Loucy (cell line): ENCODE measurements at regions not wholly inside any gene's neighbourhood (a gene's known extent, or its start where the extent isn't known, plus 50 kb on each side); places are given as distances from the start of the nearest gene placed in this dataset.

Experiments used
- EZH2phosphoT487 ChIP-seq: fragments of 200-600 bp; IDR thresholded peaks from 2 replicates; pipeline ENCODE4 v1.6.1; 2018; ENCODE audit warnings: antibody characterized with exemption, mild to moderate bottlenecking, moderate library complexity, borderline replicate concordance
- TF ChIP-seq, protein P1 (sequence below): fragments of 200-600 bp; sonication (generic); conservative IDR thresholded peaks from 2 replicates; pipeline ENCODE4 v1.5.1; 2014; ENCODE audit warnings: mild to moderate bottlenecking, antibody characterized with exemption, low read length

DNA sequence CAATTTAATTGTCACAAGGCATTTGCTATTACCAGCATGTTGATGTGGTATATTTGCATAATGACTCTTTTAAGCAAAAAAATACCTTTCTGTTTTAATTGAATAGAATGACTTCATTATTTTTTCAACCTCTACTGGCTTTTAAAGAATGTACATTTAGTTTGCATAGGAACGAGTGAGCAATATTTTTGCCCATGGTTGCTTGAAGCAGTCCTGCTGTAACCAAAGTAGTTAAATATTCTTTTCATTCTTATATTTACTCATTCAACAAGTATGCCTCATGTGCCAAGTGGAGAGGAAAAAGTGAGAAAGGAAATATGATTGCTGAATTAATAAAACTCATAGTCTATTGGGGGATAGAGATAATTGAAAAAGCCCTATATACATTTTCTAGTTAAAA is 184.7 kb downstream of the DSEL start:
- TF ChIP-seq, protein P1, sequence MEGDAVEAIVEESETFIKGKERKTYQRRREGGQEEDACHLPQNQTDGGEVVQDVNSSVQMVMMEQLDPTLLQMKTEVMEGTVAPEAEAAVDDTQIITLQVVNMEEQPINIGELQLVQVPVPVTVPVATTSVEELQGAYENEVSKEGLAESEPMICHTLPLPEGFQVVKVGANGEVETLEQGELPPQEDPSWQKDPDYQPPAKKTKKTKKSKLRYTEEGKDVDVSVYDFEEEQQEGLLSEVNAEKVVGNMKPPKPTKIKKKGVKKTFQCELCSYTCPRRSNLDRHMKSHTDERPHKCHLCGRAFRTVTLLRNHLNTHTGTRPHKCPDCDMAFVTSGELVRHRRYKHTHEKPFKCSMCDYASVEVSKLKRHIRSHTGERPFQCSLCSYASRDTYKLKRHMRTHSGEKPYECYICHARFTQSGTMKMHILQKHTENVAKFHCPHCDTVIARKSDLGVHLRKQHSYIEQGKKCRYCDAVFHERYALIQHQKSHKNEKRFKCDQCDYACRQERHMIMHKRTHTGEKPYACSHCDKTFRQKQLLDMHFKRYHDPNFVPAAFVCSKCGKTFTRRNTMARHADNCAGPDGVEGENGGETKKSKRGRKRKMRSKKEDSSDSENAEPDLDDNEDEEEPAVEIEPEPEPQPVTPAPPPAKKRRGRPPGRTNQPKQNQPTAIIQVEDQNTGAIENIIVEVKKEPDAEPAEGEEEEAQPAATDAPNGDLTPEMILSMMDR, result no peak
- no peak for TF ChIP-seq EZH2phosphoT487
